Chondrocyte (in vitro differentiated cells): ENCODE measurements at regions not wholly inside any gene's neighbourhood (a gene's known extent, or its start where the extent isn't known, plus 50 kb on each side); places are given as distances from the start of the nearest gene placed in this dataset.

ENCODE experiments used
- DNase-seq: peaks from one replicate; pipeline ENCODE4 v3.0.0; 2021; ENCODE audit warnings: mixed read lengths, low spot score
- H3K27ac Mint-ChIP-seq: one replicate; pipeline ENCODE4 v1.8.0; 2021; ENCODE audit warnings: mild to moderate bottlenecking, moderate library complexity, mixed read lengths; ENCODE audit not compliant: unreplicated experiment
- H3K27me3 Mint-ChIP-seq: 2 replicates; pipeline ENCODE4 v1.8.0; 2021; ENCODE audit warnings: low read depth, mixed read lengths
- H3K36me3 Mint-ChIP-seq: 2 replicates; pipeline ENCODE4 v1.8.0; 2021; ENCODE audit warnings: low read depth, mixed read lengths
- H3K4me1 Mint-ChIP-seq: 2 replicates; pipeline ENCODE4 v1.8.0; 2021; ENCODE audit warnings: low read depth, mild to moderate bottlenecking, mixed read lengths
- H3K4me3 Mint-ChIP-seq: one replicate; pipeline ENCODE4 v1.8.0; 2021; ENCODE audit warnings: mild to moderate bottlenecking, moderate library complexity, mixed read lengths; ENCODE audit not compliant: unreplicated experiment
- H3K9me3 Mint-ChIP-seq: 2 replicates; pipeline ENCODE4 v1.8.0; 2021; ENCODE audit warnings: low read depth, mixed read lengths
- TF ChIP-seq, protein P1 (sequence below): fragments of 200-600 bp; sonication (generic); IDR thresholded peaks from 2 replicates; pipeline ENCODE4 v1.5.0; 2021; ENCODE audit warnings: antibody characterized with exemption, mild to moderate bottlenecking, moderate library complexity

- Mint-ChIP-seq H3K36me3 (no peaks in the 10 kb centered on the region), H3K27me3 (no peaks in the 10 kb centered on the region), H3K27ac (no peak overlapping the region), H3K4me3 (no peak overlapping the region), H3K4me1 (peaks cover 2% of the 10 kb centered on the region), H3K9me3 (no peaks in the 10 kb centered on the region)
- DNase-seq: no peak
- TF ChIP-seq, protein P1, sequence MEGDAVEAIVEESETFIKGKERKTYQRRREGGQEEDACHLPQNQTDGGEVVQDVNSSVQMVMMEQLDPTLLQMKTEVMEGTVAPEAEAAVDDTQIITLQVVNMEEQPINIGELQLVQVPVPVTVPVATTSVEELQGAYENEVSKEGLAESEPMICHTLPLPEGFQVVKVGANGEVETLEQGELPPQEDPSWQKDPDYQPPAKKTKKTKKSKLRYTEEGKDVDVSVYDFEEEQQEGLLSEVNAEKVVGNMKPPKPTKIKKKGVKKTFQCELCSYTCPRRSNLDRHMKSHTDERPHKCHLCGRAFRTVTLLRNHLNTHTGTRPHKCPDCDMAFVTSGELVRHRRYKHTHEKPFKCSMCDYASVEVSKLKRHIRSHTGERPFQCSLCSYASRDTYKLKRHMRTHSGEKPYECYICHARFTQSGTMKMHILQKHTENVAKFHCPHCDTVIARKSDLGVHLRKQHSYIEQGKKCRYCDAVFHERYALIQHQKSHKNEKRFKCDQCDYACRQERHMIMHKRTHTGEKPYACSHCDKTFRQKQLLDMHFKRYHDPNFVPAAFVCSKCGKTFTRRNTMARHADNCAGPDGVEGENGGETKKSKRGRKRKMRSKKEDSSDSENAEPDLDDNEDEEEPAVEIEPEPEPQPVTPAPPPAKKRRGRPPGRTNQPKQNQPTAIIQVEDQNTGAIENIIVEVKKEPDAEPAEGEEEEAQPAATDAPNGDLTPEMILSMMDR: no peak
Observed at GRCh38 chr3:182711261-182711683, 82.0 kb upstream of the ATP11B start.

DNA sequence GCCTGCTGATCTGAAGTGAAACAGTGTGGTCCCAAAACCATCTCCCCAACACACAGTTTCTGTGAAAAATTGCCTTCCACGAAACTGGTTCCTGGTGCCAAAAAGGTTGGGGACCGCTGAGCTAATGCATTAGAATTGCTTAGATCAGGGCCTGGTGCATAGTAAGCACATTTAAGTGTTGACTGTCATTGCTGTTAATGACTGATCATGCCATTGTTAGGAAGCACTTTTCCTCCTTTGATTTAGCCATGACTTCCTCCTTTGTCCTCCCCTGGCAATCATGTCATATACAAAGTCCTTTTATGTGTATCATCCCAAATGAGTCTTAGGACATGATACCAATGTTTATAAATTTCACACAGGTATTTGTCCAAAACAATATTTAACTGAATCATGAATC is 81.5 kb upstream of the ATP11B start:
- no peaks in the 10 kb centered on the region for H3K27me3 Mint-ChIP-seq

GRCh38 chr3:182713111-182713510 is 80.2 kb upstream of the ATP11B start:
- Mint-ChIP-seq H3K27me3 (no peaks in the 10 kb centered on the region), H3K9me3 (no peaks in the 10 kb centered on the region), H3K4me3 (no peak overlapping the region), H3K36me3 (no peaks in the 10 kb centered on the region), H3K4me1 (peaks cover 2% of the 10 kb centered on the region), H3K27ac (no peak overlapping the region)
- DNase-seq: no peak
- TF ChIP-seq, protein P1: no peak

More for the DNA sequence above, 81.5 kb upstream of the ATP11B start:
- TF ChIP-seq, protein P1: no peak
- no peak for DNase-seq
- no peaks in the 10 kb centered on the region for H3K9me3 Mint-ChIP-seq
- H3K36me3 Mint-ChIP-seq: no peaks in the 10 kb centered on the region
- no peak overlapping the region for H3K4me3 Mint-ChIP-seq
- H3K4me1 Mint-ChIP-seq: peaks cover 2% of the 10 kb centered on the region
- H3K27ac Mint-ChIP-seq: no peak overlapping the region

- H3K4me3 Mint-ChIP-seq: no peak overlapping the region
- TF ChIP-seq, protein P1: peak; percentile 87
- H3K9me3 Mint-ChIP-seq: no peaks in the 10 kb centered on the region
- no peak overlapping the region for H3K27ac Mint-ChIP-seq
- H3K36me3 Mint-ChIP-seq: no peaks in the 10 kb centered on the region
- H3K27me3 Mint-ChIP-seq: no peaks in the 10 kb centered on the region
- no peak for DNase-seq
- H3K4me1 Mint-ChIP-seq: peaks cover 2% of the 10 kb centered on the region
Observed at GRCh38 chr3:182713743-182714517, 79.4 kb upstream of the ATP11B start.

DNA sequence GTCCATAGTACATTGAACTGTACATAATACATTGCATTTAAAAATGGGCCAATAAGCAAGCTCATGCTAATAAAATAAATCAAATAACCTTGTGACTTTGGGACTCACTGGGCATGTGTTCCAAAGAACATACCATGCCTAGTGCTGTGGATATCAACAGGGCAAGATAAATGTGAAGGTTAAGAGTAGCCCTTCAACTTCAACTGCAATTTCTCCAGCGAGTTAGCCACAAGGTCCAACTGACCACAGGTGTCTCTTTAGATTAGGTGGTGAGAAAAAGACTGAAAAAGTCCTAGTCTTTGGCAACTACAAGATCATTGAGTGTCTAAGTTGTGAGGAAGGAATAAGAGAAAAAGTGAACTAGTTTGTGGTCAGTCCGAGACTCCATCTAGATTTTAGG is 78.3 kb upstream of the ATP11B start:
- TF ChIP-seq, protein P1: no peak
- Mint-ChIP-seq H3K4me3 (no peak overlapping the region), H3K36me3 (no peaks in the 10 kb centered on the region), H3K27ac (no peak overlapping the region), H3K9me3 (no peaks in the 10 kb centered on the region), H3K4me1 (peaks cover 2% of the 10 kb centered on the region), H3K27me3 (no peaks in the 10 kb centered on the region)
- DNase-seq: no peak
